Activated CD4-positive, alpha-beta T cell treated with anti-CD3 and anti-CD28 coated beads for 4 hours (primary cell): ENCODE measurements at regions not wholly inside any gene's neighbourhood (a gene's known extent, or its start where the extent isn't known, plus 50 kb on each side); places are given as distances from the start of the nearest gene placed in this dataset.

Experiments
- DNase-seq, 2 donors: peaks; one replicate each; pipeline ENCODE4 v3.0.0-alpha.2; 2020

DNA sequence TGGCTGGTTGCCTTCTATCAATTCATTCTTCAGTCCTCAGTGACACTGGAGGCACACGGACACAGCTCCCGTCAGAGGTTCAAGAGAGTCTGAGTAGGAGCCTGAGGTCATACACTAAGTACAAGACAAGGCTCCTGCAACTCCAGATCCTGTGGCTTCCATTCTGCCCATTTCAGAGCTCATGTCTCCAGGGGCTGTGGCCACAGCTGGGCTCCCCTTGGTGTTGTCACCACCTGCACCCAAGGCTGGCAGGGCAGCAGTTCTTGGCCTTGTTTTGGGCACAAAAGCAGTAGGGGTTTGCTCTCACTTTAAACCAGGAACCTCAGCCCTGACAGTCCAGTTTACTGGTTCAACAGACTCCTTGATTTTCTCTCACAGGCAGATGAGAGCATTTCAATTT, 189.6 kb downstream of the ICE1 start:
- no peak for DNase-seq

GRCh38 chr5:5609935-5610334, 187.5 kb downstream of the ICE1 start:
- no peak for DNase-seq

DNA sequence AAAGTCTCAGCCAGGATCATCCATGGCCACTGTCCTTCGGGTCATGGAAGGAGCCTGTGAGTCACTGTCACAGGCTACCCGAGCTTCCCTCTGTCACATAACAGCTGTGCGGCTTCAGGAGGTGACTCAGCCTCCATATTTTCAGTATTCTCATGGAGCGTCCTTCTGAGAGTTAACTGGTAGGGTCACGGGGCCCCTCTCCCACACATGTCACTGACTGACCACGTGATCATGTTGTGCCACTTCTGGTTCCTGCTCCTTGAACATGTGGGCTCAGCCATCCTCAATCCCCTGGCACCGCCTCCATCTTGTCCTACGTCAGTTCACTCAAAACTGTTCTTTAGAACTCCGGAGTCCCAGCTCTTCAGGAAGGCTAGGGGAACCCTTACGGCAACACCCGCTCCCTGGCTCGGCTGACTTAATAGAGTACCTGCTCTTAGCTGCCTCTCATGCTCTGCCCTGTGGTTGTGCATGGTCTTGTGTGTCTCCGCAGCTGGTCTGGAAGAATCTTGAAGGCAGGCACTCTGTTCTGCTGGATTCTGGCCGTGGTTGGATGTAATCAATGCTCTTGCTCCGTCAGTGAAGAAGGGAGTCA, 182.8 kb downstream of the ICE1 start:
- no peak for DNase-seq

DNA sequence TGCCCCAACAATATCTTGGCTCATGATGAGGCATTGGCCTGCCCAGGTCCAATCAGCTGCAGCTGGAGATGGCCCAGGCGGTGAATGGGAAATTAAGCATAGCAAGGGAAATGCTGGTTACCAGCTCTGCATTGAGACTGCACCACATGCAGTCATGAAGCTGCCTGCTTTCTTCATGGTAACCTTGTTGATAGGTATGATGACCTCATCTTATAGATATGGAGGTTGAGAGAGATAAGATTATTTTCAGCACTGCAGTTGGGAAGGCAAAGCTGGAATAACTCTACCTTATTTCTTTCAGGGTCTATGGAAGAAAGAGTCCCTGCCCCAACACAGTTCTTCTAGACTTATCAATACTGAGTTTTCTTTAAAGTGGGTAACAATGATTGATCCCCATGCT, 180.1 kb downstream of the ICE1 start:
- DNase-seq = no peak

DNA sequence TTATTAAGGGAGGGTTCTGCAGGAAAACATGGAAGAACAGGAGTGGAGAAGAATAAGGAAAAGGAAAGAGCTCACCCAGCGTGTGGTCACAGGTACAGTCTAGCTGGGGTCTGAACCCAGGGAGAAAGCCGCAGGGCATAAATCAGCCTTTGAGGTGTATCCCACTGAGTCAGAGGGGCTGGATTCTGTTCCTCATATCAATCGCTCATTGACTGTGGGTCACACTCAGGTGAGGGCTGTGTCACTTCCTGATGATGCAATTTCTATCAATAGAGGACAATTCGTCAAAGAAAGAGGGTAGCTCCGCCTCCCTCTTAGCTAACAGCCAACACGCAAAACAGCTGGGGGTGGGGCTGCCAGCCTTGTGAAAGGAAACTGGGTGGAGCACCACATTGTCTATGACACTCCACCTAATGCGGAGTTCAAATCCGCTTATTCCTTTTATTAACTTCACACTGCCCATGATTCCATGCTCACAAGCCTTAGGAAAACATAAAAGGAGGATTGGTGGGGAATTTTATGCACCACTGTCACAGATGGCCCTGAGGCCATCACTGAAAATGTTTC, 176.2 kb downstream of the ICE1 start:
- DNase-seq = no peak

DNA sequence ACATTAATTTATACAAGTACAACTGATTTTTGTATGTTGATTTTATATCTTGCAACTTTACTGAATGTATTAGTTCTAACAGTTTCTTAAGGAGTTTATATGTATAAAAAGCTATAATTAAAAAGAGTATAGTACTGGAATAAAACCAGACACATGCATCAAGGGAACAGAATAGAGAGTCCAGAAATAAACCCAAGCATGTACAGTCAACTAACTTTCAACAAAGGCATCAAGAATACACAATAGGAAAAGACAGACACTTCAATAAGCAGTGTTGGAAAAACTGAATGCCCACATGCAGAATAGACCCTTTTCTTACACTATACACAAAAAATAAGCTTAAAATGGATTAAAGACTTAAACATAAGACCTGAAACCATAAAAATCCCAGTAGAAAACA, 170.9 kb downstream of the ICE1 start:
- no peak for DNase-seq

DNA sequence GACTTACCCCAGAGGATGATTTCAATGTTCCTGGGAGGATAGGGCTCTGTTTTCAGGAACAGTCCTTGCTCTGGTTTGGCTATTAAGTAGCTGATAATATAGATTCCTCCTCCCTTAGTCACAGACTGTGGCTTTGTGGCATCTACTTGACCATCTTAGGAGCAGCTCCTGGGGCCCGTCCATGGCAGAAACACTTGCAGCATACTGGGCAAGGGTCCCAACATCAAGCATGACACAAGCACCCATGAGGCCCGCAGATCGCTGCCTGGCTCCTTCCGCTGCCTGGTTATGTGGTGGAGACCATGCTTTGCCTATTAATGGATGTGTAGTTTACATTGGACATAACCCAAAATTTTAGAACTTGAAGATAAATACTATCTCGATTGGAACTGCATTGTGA, 170.1 kb downstream of the ICE1 start:
- DNase-seq = no peak

DNA sequence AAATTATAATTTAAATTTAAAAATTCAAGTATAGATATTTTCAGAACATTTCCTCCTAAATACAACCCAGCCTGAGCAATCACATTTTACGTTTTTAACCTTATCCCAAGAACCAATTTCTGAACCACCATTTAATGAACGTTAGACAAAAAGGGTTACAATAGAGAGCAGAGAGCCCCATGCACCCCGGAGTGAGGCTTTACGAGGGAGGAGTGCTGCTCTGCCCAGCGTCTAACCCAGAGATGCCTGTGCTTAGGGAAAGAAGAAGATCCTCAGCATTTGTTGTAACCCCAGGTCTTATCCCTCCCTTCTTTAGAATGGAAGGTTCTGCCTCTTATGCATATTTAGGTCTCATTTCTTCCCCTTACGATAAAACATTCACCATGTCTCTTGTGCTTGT, 169.1 kb downstream of the ICE1 start:
- no peak for DNase-seq

- no peak for DNase-seq
These were observed 167.4 kb downstream of the ICE1 start for GRCh38 chr5:5589857-5590256.

GRCh38 chr5:5588887-5589826, 166.7 kb downstream of the ICE1 start:
- no peak for DNase-seq

DNA sequence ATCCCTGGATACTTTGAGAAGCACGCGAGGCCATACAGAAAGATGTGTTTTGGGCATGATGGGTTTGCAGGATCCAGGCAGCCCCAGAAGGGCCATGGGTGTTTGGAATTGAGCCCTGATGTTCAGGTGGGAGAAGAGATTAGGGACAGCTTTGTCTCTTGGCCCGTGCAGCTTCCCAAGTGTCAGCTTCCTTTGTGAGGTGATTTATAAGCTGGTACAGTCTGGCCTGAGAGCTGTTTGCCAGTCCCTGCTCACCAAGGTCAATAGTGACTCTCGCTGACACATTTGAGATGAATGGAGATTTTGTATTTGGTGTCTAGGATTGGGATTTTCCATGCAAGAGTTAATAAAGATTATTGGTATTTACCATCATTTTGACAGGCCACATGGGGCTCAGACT, 165.9 kb downstream of the ICE1 start:
- DNase-seq = no peak

GRCh38 chr5:5587474-5587873, 165.0 kb downstream of the ICE1 start:
- DNase-seq = no peak

GRCh38 chr5:5586721-5587120, 164.2 kb downstream of the ICE1 start:
- DNase-seq = no peak

- DNase-seq = no peak
These were observed 163.4 kb downstream of the ICE1 start for GRCh38 chr5:5585751-5586341.

GRCh38 chr5:5584751-5585150, 162.3 kb downstream of the ICE1 start:
- DNase-seq = no peak

- no peak for DNase-seq
These were observed 161.8 kb downstream of the ICE1 start for GRCh38 chr5:5584236-5584745.

GRCh38 chr5:5583832-5584231, 161.4 kb downstream of the ICE1 start:
- no peak for DNase-seq

DNA sequence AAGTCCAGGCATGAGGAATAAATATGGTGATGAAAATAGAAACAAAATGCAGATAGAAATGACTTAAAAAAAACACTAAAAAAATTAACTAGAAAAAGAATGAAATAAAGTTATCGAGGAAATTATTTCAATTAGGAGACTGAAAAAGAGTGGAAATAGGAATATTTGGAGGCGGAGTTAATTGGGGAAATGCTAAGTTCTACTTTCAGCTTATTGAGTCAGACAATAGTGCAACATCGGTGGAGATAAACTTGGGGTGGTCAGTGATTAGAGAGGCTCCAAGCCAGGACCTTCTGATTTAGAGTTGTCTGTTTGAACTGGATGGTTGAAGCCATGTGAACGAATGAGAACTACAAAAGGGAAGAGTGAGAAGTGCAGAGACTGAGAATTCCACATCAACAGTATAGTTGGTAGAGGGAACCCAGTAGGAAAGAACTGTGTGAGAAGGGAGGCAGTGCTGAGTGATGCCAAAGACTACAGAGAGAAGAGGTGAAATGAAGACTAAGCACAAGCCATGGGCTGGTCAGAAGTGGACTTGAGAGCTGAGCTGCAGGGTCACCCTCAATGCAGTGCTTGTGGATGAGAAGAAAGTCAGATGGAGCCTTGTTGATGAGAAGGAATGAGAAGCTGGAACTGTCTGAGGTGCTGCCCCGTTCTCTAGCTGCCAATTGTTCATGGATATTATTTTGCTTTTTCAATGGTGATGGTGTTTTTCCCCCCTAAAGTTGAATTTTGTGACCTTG, 160.7 kb downstream of the ICE1 start:
- DNase-seq = no peak

- DNase-seq = no peak
These were observed 158.6 kb downstream of the ICE1 start for GRCh38 chr5:5581080-5581479.

DNA sequence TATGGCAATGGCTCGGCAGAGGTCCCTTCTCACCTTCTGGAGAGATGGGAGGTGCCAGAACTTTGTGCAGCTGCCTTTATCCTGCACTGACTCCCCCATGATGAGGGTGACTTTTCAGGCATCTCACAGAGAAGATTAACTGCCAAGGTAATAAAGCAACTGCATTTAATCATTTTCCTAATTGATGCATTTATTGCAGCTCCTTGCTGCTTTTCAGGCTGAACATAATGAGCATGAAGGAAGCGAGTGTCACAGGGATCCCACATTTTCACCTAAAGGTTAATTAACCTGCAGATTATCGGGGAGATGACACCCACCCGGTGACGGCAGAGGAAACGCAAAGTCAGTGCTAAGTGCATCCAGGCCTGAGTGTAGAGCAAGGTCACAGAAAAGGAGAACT, 154.3 kb downstream of the ICE1 start:
- no peak for DNase-seq

GRCh38 chr5:5575461-5575860, 153.0 kb downstream of the ICE1 start:
- DNase-seq = no peak

- DNase-seq = no peak
These were observed 151.4 kb downstream of the ICE1 start for GRCh38 chr5:5573798-5574380.
